ENCODE measurements at regions not wholly inside any gene's neighbourhood (a gene's known extent, or its start where the extent isn't known, plus 50 kb on each side); places are given as distances from the start of the nearest gene placed in this dataset.

GRCh38 chr5:103346162-103346748, 87.7 kb downstream of the MACIR start:
- no peaks in the 10 kb centered on the region for H3K36me3 ChIP-seq
- H3K9me3 ChIP-seq = no peaks in the 10 kb centered on the region
- no peaks in the 10 kb centered on the region for H3K4me1 ChIP-seq
- TF ChIP-seq POLR2A (IDR thresholded peaks at IDR 0.05) (no peak), CTCF (IDR thresholded peaks at IDR 0.05) (no peak)
- peak; percentile 31 to 32 for DNase-seq
- no peak overlapping the region for H3K27ac ChIP-seq
- intact Hi-C loops (cut with DNase I) = no loop called here
- no peak overlapping the region for H3K4me3 ChIP-seq (replicated peaks in 1 of 3)
- H3K27me3 ChIP-seq = no peaks in the 10 kb centered on the region
- 52 to 54% methylated on average over 11 of the region's 11 CpGs for WGBS, 2 donors

- Histone ChIP-seq H3K4me3 (replicated peaks in 1 of 3) (no peak overlapping the region), H3K9me3 (no peaks in the 10 kb centered on the region), H3K27me3 (no peaks in the 10 kb centered on the region), H3K4me1 (no peaks in the 10 kb centered on the region), H3K36me3 (no peaks in the 10 kb centered on the region), H3K27ac (no peak overlapping the region)
- DNase-seq = no peak
- intact Hi-C loops (cut with DNase I) = no loop called here
- TF ChIP-seq POLR2A (IDR thresholded peaks at IDR 0.05) (no peak), CTCF (IDR thresholded peaks at IDR 0.05) (no peak)
- 90 to 91% methylated on average over 3 of the region's 3 CpGs for WGBS, 2 donors
Measured at GRCh38 chr5:103345461-103345860, 86.9 kb downstream of the MACIR start.

- no peaks in the 10 kb centered on the region for H3K36me3 ChIP-seq
- no peaks in the 10 kb centered on the region for H3K9me3 ChIP-seq
- H3K4me3 ChIP-seq (replicated peaks in 1 of 3) = no peak overlapping the region
- no peaks in the 10 kb centered on the region for H3K4me1 ChIP-seq
- DNase-seq = no peak
- 70 to 86% methylated on average over 5 of the region's 5 CpGs for WGBS, 2 donors
- no peaks in the 10 kb centered on the region for H3K27me3 ChIP-seq
- intact Hi-C loops (cut with DNase I) = no loop called here
- TF ChIP-seq CTCF (IDR thresholded peaks at IDR 0.05) (no peak), POLR2A (IDR thresholded peaks at IDR 0.05) (no peak)
- H3K27ac ChIP-seq = no peak overlapping the region
Measured at GRCh38 chr5:103340717-103341388, 82.3 kb downstream of the MACIR start.

- Histone ChIP-seq H3K36me3 (no peaks in the 10 kb centered on the region), H3K9me3 (no peaks in the 10 kb centered on the region), H3K4me3 (replicated peaks in 1 of 3) (no peak overlapping the region), H3K27me3 (no peaks in the 10 kb centered on the region), H3K4me1 (no peaks in the 10 kb centered on the region), H3K27ac (no peak overlapping the region)
- WGBS, 2 donors = 86 to 92% methylated on average over 2 of the region's 2 CpGs
- no peak for DNase-seq
- no peak for TF ChIP-seq CTCF (IDR thresholded peaks at IDR 0.05)
- no peak for TF ChIP-seq POLR2A (IDR thresholded peaks at IDR 0.05)
- intact Hi-C loops (cut with DNase I) = no loop called here
Measured at GRCh38 chr5:103340132-103340531, 81.6 kb downstream of the MACIR start.

GRCh38 chr5:103336941-103337340, 78.4 kb downstream of the MACIR start:
- WGBS, 2 donors = 82 to 84% methylated on average over 2 of the region's 2 CpGs
- Histone ChIP-seq H3K4me1 (no peaks in the 10 kb centered on the region), H3K27me3 (no peaks in the 10 kb centered on the region), H3K9me3 (no peaks in the 10 kb centered on the region), H3K27ac (no peak overlapping the region), H3K4me3 (replicated peaks in 1 of 3) (no peak overlapping the region), H3K36me3 (no peaks in the 10 kb centered on the region)
- TF ChIP-seq POLR2A (IDR thresholded peaks at IDR 0.05) (no peak), CTCF (IDR thresholded peaks at IDR 0.05) (no peak)
- intact Hi-C loops (cut with DNase I) = no loop called here
- no peak for DNase-seq
